HepG2 (cell line): ENCODE measurements at regions not wholly inside any gene's neighbourhood (a gene's known extent, or its start where the extent isn't known, plus 50 kb on each side); places are given as distances from the start of the nearest gene placed in this dataset.

ENCODE experiments used
- ATAC-seq: fragments of 200-7000 bp; cut with Tn5 transposase; 3 replicates; pipeline ENCODE4 v1.9.1; 2020; ENCODE audit warnings: mild to moderate bottlenecking, moderate library complexity
- BruUV-seq: library from RNA; stranded (reverse); fragments of 400-500 nt; replicated peaks from 2 replicates; lab custom pipeline; 2021; lab: Mats Ljungman, UMichigan
- CTCF ChIA-PET: fragments of 300-600 bp; formaldehyde crosslinking; extraction: SDS; loops from one replicate; lab custom pipeline; 2021; ENCODE audit warnings: low total read pairs, inconsistent platforms, low intra/inter-chr PET ratio; lab: Yijun Ruan, JAX
- POLR2A ChIA-PET: fragments of 350-600 bp; sonication (Branson Sonifier 250); formaldehyde crosslinking; loops from one replicate; lab custom pipeline; 2020; ENCODE audit warnings: antibody characterized with exemption, inconsistent platforms; lab: Yijun Ruan, JAX
- DNase-seq: peaks from one replicate; pipeline ENCODE4 v3.0.0-alpha.2; 2015; ENCODE audit warnings: low spot score
- FAIRE-seq: peaks from 3 replicates; lab custom pipeline; 2011; peaks lifted over from hg19 to GRCh38; lab: Jason Lieb, UNC
- H2AFZ ChIP-seq: one replicate; pipeline ENCODE4 v1.6.1; 2011; ENCODE audit warnings: low read length, inconsistent platforms
- H3K27ac ChIP-seq: fragments of 300-600 bp; 3 replicates; pipeline ENCODE4 v1.8.0; 2011; ENCODE audit warnings: mixed run types, mild to moderate bottlenecking, mixed read lengths, low read length, inconsistent platforms; ENCODE audit not compliant: insufficient read depth; ENCODE audit errors: extremely low read length
- H3K27me3 ChIP-seq, 2 experiments: fragments of 200-600 bp in 1 of 2; 2 replicates in 1 of 2; 3 replicates in 1 of 2; pipeline versions ENCODE4 v1.6.0 to v1.8.0; 2011; ENCODE audit warnings: low read length in 2 of 2, mild to moderate bottlenecking in 2 of 2, moderate library complexity in 2 of 2, inconsistent platforms in 1 of 2; ENCODE audit not compliant: insufficient read depth in 2 of 2, control insufficient read depth in 1 of 2
- H3K36me3 ChIP-seq, 2 experiments: fragments of 200-600 bp in 1 of 2; replicated peaks in 1 of 2; 2 replicates in 1 of 2; 3 replicates in 1 of 2; pipeline versions ENCODE4 v1.5.1 to v1.8.0; 2011; ENCODE audit warnings: low read length in 2 of 2, inconsistent platforms in 1 of 2; ENCODE audit not compliant: insufficient read depth in 2 of 2, control insufficient read depth in 1 of 2
- H3K4me1 ChIP-seq: 2 replicates; pipeline ENCODE4 v1.5.1; 2012; ENCODE audit warnings: low read length, inconsistent platforms; ENCODE audit not compliant: insufficient read depth
- H3K4me2 ChIP-seq: 2 replicates; pipeline ENCODE4 v1.6.0; 2011; ENCODE audit warnings: low read depth, low read length, inconsistent platforms
- H3K4me3 ChIP-seq, 3 experiments: fragments of 200-600 bp in 1 of 3; sonication (generic), shearing (Covaris generic) in 1 of 3; replicated peaks in 1 of 3; 2 replicates each; pipeline ENCODE4 v1.5.1; 2011 to 2016; ENCODE audit warnings: low read length in 3 of 3, inconsistent platforms in 2 of 3, low read depth in 2 of 3, mild to moderate bottlenecking in 2 of 3, control low read depth in 1 of 3, mixed read lengths in 1 of 3; ENCODE audit not compliant: insufficient read depth in 1 of 3
- H3K79me2 ChIP-seq: one replicate; pipeline ENCODE4 v1.6.1; 2011; ENCODE audit warnings: low read length, inconsistent platforms; ENCODE audit not compliant: insufficient read depth
- H3K9ac ChIP-seq: 2 replicates; pipeline ENCODE4 v1.6.0; 2011; ENCODE audit warnings: mild to moderate bottlenecking, low read depth, low read length, inconsistent platforms; ENCODE audit not compliant: insufficient read depth
- H3K9me3 ChIP-seq: 2 replicates; pipeline ENCODE4 v1.5.1; 2012; ENCODE audit warnings: mild to moderate bottlenecking, low read length
- H4K20me1 ChIP-seq: 2 replicates; pipeline ENCODE4 v1.6.0; 2011; ENCODE audit warnings: inconsistent platforms, mild to moderate bottlenecking, low read length, moderate library complexity; ENCODE audit not compliant: insufficient read depth
- ATF6 ChIP-seq: sonication (generic); formaldehyde crosslinking; conservative IDR thresholded peaks from 2 replicates; pipeline ENCODE4 v1.4.0; 2020; ENCODE audit warnings: missing genetic modification reagents
- CEBPG ChIP-seq: IDR thresholded peaks from 2 replicates; pipeline ENCODE4 v1.6.1; 2016
- FOXP4 ChIP-seq: sonication (generic); formaldehyde crosslinking; IDR thresholded peaks from 2 replicates; pipeline ENCODE4 v1.4.0; 2020; ENCODE audit warnings: missing genetic modification reagents
- KDM3A ChIP-seq: IDR thresholded peaks from 2 replicates; pipeline ENCODE4 v1.6.1; 2018; ENCODE audit warnings: low read depth, missing compliant biosample characterization
- LCORL ChIP-seq, 2 experiments: fragments of 450-650 bp in 1 of 2; sonication (generic) in 1 of 2; formaldehyde crosslinking in 1 of 2; IDR thresholded peaks; 2 replicates each; pipeline versions ENCODE4 v1.5.0 to v1.6.1; 2017 to 2020; ENCODE audit warnings: antibody characterized with exemption in 1 of 2, missing genetic modification reagents in 1 of 2
- MAZ ChIP-seq, 2 experiments: sonication (generic) in 1 of 2; formaldehyde crosslinking in 1 of 2; IDR thresholded peaks; 2 replicates each; pipeline versions ENCODE4 v1.5.0 to v1.6.1; 2012 to 2020; ENCODE audit warnings: low read depth in 2 of 2, mild to moderate bottlenecking in 2 of 2, borderline replicate concordance in 1 of 2, improper control_type of control experiment in 1 of 2, low read length in 1 of 2, missing genetic modification reagents in 1 of 2, moderate library complexity in 1 of 2
- MTA3 ChIP-seq: sonication (generic); formaldehyde crosslinking; IDR thresholded peaks from 2 replicates; pipeline ENCODE4 v1.4.0; 2020; ENCODE audit warnings: missing genetic modification reagents
- MTF1 ChIP-seq: sonication (generic); formaldehyde crosslinking; IDR thresholded peaks from 2 replicates; pipeline ENCODE4 v1.5.0; 2020; ENCODE audit warnings: missing genetic modification reagents
- NKX3-1 ChIP-seq: sonication (generic); formaldehyde crosslinking; IDR thresholded peaks from 2 replicates; pipeline ENCODE4 v1.5.0; 2020; ENCODE audit warnings: missing genetic modification reagents
- RARG ChIP-seq: sonication (generic); formaldehyde crosslinking; IDR thresholded peaks from 2 replicates; pipeline ENCODE4 v1.4.0; 2020; ENCODE audit warnings: low read depth, mild to moderate bottlenecking, missing genetic modification reagents
- SATB2 ChIP-seq: sonication (generic); formaldehyde crosslinking; IDR thresholded peaks from 2 replicates; pipeline ENCODE4 v1.5.0; 2020; ENCODE audit warnings: missing genetic modification reagents
- SKI ChIP-seq: fragments of 450-650 bp; IDR thresholded peaks from one replicate; pipeline ENCODE4 v1.6.1; 2018; ENCODE audit warnings: mild to moderate bottlenecking; ENCODE audit not compliant: partially characterized antibody
- SP140L ChIP-seq: sonication (generic); formaldehyde crosslinking; IDR thresholded peaks from 2 replicates; pipeline ENCODE4 v1.4.0; 2020; ENCODE audit warnings: missing genetic modification reagents, borderline replicate concordance
- SP5 ChIP-seq: IDR thresholded peaks from 2 replicates; pipeline ENCODE4 v1.6.1; 2016; ENCODE audit warnings: low read depth, borderline replicate concordance
- TEF ChIP-seq: sonication (generic); formaldehyde crosslinking; IDR thresholded peaks from 2 replicates; pipeline ENCODE4 v1.5.0; 2020; ENCODE audit warnings: missing genetic modification reagents
- TOPORS ChIP-seq: sonication (generic); formaldehyde crosslinking; IDR thresholded peaks from 2 replicates; pipeline ENCODE4 v1.8.0; 2023; ENCODE audit warnings: mild to moderate bottlenecking, missing genetic modification reagents
- WGBS: methylation state at CpG from one replicate; pipeline ENCODE4 v1.1.6; 2017; ENCODE audit warnings: low lambda C conversion rate; 5-methylcytosine and 5-hydroxymethylcytosine counted together
- in situ Hi-C: cut with HindIII; loops from 2 replicates; pipeline ENCODE4 v1.10.0; 2017; ENCODE audit warnings: low pct_unique_long_range_greater_than_20kb; ENCODE audit not compliant: extremely low pct_ligation_motif_present
- intact Hi-C: fragments of 100-400 bp; cut with micrococcal nuclease; formaldehyde crosslinking; loops from one replicate; pipeline ENCODE4 v1.10.0; 2022; ENCODE audit not compliant: unreplicated experiment

GRCh38 chr12:125412506-125412905, 347.3 kb downstream of the AACS start:
- Histone ChIP-seq H3K9ac (no peak overlapping the region), H2AFZ (no peak overlapping the region), H3K36me3 (no peaks in the 10 kb centered on the region), H3K27me3 (peaks cover 3% of the 10 kb centered on the region in 2 experiments; a peak in 2 of 5 replicates), H3K79me2 (no peaks in the 10 kb centered on the region), H3K9me3 (no peaks in the 10 kb centered on the region), H3K4me2 (no peak overlapping the region), H4K20me1 (no peaks in the 10 kb centered on the region), H3K4me1 (no peaks in the 10 kb centered on the region), H3K27ac (no peak overlapping the region), H3K4me3 (no peak overlapping the region)
- FAIRE-seq = no peak
- CTCF ChIA-PET = no interaction called here
- DNase-seq = no peak
- no peak for ATAC-seq
- BruUV-seq = no TSS peak
- TF ChIP-seq KDM3A (CRISPR knock-in tag) (no peak), MTF1 (no peak)
- POLR2A ChIA-PET = no interaction called here
- in situ Hi-C loops (no loop called here), intact Hi-C loops (no loop called here)
- WGBS = 32% methylated on average over 11 of the region's 11 CpGs

- H3K4me3 ChIP-seq = no peak overlapping the region
- no peaks in the 10 kb centered on the region for H3K79me2 ChIP-seq
- no TSS peak for BruUV-seq
- 6% methylated on average over 2 of the region's 3 CpGs for WGBS
- no peaks in the 10 kb centered on the region for H3K36me3 ChIP-seq
- in situ Hi-C loops (no loop called here), intact Hi-C loops (no loop called here)
- H3K9me3 ChIP-seq = no peaks in the 10 kb centered on the region
- H3K4me2 ChIP-seq = no peak overlapping the region
- FAIRE-seq = no peak
- H4K20me1 ChIP-seq = no peaks in the 10 kb centered on the region
- no peak overlapping the region for H3K9ac ChIP-seq
- H3K27me3 ChIP-seq = peaks cover 1 to 3% of the 10 kb centered on the region in 2 experiments; a peak in 2 of 5 replicates
- no peak for ATAC-seq
- H3K27ac ChIP-seq = no peak overlapping the region
- ChIA-PET POLR2A (no interaction called here), CTCF (no interaction called here)
- DNase-seq = no peak
- no peak overlapping the region for H2AFZ ChIP-seq
- H3K4me1 ChIP-seq = no peaks in the 10 kb centered on the region
- TF ChIP-seq CEBPG (no peak), SP5 (CRISPR knock-in tag) (no peak), FOXP4 (CRISPR knock-in tag) (no peak), LCORL (IDR thresholded peaks at IDR 0.05) (no peak), LCORL (CRISPR knock-in tag; IDR thresholded peaks at IDR 0.05) (no peak), MAZ (IDR thresholded peaks at IDR 0.05; ENCODE audit: borderline replicate concordance, low read depth, low read length) (no peak), MAZ (CRISPR knock-in tag; IDR thresholded peaks at IDR 0.05; ENCODE audit: low read depth) (no peak), RARG (CRISPR knock-in tag) (no peak), SP140L (no peak), SATB2 (CRISPR knock-in tag) (no peak), TEF (CRISPR knock-in tag) (no peak), MTA3 (CRISPR knock-in tag) (no peak), SKI (no peak), NKX3-1 (CRISPR knock-in tag) (no peak), ATF6 (CRISPR knock-in tag) (no peak), TOPORS (no peak)
Measured at GRCh38 chr12:125417446-125417845, 352.2 kb downstream of the AACS start.
